ENCODE measurements at regions not wholly inside any gene's neighbourhood (a gene's known extent, or its start where the extent isn't known, plus 50 kb on each side); places are given as distances from the start of the nearest gene placed in this dataset.

DNA sequence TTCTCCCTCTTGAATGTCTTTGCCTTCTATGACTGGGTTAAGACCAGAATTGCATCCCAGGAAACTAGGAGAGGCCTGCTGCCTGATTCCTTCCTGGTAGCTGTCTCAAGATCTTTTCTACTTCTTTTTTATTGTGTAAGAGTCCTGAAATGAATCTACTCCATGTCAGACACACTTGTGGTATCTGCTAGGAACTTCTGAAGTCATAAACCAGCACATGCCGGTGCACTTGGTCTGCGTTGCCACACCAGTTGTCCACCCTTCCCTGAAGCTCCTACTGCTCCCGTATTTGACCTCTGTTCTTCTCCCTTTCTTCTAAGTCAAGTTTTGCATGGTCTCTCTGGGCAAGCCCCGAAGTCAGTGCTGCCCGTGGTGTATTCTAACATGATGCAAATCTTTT is 644.2 kb downstream of the ETS1 start:
- H3K27me3 ChIP-seq (ENCODE audit: insufficient read depth): no peaks in the 10 kb centered on the region
- Mint-ChIP-seq H3K9me3 (no peaks in the 10 kb centered on the region), H3K4me3 (no peak overlapping the region), H3K27me3 (ENCODE audit: insufficient read depth, low read depth, poor library complexity) (no peaks in the 10 kb centered on the region), H3K27ac (no peak overlapping the region), H3K36me3 (ENCODE audit: low read depth) (no peaks in the 10 kb centered on the region), H3K4me1 (no peaks in the 10 kb centered on the region)
- no peaks in the 10 kb centered on the region for H4K20me1 ChIP-seq (replicated peaks; ENCODE audit: insufficient read depth)
- TF ChIP-seq ZNF331 (CRISPR knock-in tag; IDR thresholded peaks at IDR 0.05; ENCODE audit: low read depth) (no peak), ZNF114 (CRISPR knock-in tag; IDR thresholded peaks at IDR 0.05) (no peak), NANOG (IDR thresholded peaks at IDR 0.05; ENCODE audit: borderline replicate concordance) (no peak), EZH2phosphoT487 (IDR thresholded peaks at IDR 0.05; ENCODE audit: unreplicated experiment) (no peak), EZH2 (IDR thresholded peaks at IDR 0.05; ENCODE audit: low read depth, unreplicated experiment) (no peak), POLR2AphosphoS5 (IDR thresholded peaks at IDR 0.05; ENCODE audit: low read depth) (no peak), JUNB (IDR thresholded peaks at IDR 0.05; ENCODE audit: unreplicated experiment) (no peak), ETS1 (IDR thresholded peaks at IDR 0.05) (no peak), REST (IDR thresholded peaks at IDR 0.05; ENCODE audit: unreplicated experiment) (no peak), STAT1 (IDR thresholded peaks at IDR 0.05; ENCODE audit: unreplicated experiment) (no peak), CREB1 (CRISPR knock-in tag; IDR thresholded peaks at IDR 0.05; ENCODE audit: low read depth) (no peak)
- TF ChIP-seq, protein P1, sequence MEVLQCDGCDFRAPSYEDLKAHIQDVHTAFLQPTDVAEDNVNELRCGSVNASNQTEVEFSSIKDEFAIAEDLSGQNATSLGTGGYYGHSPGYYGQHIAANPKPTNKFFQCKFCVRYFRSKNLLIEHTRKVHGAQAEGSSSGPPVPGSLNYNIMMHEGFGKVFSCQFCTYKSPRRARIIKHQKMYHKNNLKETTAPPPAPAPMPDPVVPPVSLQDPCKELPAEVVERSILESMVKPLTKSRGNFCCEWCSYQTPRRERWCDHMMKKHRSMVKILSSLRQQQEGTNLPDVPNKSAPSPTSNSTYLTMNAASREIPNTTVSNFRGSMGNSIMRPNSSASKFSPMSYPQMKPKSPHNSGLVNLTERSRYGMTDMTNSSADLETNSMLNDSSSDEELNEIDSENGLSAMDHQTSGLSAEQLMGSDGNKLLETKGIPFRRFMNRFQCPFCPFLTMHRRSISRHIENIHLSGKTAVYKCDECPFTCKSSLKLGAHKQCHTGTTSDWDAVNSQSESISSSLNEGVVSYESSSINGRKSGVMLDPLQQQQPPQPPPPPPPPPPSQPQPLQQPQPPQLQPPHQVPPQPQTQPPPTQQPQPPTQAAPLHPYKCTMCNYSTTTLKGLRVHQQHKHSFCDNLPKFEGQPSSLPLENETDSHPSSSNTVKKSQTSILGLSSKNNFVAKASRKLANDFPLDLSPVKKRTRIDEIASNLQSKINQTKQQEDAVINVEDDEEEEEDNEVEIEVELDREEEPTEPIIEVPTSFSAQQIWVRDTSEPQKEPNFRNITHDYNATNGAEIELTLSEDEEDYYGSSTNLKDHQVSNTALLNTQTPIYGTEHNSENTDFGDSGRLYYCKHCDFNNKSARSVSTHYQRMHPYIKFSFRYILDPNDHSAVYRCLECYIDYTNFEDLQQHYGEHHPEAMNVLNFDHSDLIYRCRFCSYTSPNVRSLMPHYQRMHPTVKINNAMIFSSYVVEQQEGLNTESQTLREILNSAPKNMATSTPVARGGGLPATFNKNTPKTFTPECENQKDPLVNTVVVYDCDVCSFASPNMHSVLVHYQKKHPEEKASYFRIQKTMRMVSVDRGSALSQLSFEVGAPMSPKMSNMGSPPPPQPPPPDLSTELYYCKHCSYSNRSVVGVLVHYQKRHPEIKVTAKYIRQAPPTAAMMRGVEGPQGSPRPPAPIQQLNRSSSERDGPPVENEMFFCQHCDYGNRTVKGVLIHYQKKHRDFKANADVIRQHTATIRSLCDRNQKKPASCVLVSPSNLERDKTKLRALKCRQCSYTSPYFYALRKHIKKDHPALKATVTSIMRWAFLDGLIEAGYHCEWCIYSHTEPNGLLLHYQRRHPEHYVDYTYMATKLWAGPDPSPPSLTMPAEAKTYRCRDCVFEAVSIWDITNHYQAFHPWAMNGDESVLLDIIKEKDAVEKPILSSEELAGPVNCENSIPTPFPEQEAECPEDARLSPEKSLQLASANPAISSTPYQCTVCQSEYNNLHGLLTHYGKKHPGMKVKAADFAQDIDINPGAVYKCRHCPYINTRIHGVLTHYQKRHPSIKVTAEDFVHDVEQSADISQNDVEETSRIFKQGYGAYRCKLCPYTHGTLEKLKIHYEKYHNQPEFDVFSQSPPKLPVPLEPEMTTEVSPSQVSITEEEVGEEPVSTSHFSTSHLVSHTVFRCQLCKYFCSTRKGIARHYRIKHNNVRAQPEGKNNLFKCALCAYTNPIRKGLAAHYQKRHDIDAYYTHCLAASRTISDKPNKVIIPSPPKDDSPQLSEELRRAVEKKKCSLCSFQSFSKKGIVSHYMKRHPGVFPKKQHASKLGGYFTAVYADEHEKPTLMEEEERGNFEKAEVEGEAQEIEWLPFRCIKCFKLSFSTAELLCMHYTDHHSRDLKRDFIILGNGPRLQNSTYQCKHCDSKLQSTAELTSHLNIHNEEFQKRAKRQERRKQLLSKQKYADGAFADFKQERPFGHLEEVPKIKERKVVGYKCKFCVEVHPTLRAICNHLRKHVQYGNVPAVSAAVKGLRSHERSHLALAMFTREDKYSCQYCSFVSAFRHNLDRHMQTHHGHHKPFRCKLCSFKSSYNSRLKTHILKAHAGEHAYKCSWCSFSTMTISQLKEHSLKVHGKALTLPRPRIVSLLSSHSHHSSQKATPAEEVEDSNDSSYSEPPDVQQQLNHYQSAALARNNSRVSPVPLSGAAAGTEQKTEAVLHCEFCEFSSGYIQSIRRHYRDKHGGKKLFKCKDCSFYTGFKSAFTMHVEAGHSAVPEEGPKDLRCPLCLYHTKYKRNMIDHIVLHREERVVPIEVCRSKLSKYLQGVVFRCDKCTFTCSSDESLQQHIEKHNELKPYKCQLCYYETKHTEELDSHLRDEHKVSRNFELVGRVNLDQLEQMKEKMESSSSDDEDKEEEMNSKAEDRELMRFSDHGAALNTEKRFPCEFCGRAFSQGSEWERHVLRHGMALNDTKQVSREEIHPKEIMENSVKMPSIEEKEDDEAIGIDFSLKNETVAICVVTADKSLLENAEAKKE (CRISPR knock-in tag; IDR thresholded peaks at IDR 0.05): no peak
- TF ChIP-seq, protein P2, sequence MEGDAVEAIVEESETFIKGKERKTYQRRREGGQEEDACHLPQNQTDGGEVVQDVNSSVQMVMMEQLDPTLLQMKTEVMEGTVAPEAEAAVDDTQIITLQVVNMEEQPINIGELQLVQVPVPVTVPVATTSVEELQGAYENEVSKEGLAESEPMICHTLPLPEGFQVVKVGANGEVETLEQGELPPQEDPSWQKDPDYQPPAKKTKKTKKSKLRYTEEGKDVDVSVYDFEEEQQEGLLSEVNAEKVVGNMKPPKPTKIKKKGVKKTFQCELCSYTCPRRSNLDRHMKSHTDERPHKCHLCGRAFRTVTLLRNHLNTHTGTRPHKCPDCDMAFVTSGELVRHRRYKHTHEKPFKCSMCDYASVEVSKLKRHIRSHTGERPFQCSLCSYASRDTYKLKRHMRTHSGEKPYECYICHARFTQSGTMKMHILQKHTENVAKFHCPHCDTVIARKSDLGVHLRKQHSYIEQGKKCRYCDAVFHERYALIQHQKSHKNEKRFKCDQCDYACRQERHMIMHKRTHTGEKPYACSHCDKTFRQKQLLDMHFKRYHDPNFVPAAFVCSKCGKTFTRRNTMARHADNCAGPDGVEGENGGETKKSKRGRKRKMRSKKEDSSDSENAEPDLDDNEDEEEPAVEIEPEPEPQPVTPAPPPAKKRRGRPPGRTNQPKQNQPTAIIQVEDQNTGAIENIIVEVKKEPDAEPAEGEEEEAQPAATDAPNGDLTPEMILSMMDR (conservative IDR thresholded peaks at IDR 0.05; ENCODE audit: low read depth in 2 of 2): no peak
- no peak overlapping the region for H3K4me3 ChIP-seq
- no peaks in the 10 kb centered on the region for H3K36me3 ChIP-seq (ENCODE audit: insufficient read depth)
- DNase-seq (ENCODE audit: low spot score) (no peak), ATAC-seq (no peak)
- H3K79me2 ChIP-seq (replicated peaks; ENCODE audit: insufficient read depth): no peaks in the 10 kb centered on the region
- no peaks in the 10 kb centered on the region for H3F3A ChIP-seq (replicated peaks; ENCODE audit: low read depth)
- no peak overlapping the region for H3K4me2 ChIP-seq
- H3K4me1 ChIP-seq (ENCODE audit: insufficient read depth): no peaks in the 10 kb centered on the region
- no peak overlapping the region for H3K27ac ChIP-seq (ENCODE audit: low read depth)
- H2AFZ ChIP-seq: no peak overlapping the region
- peaks cover 5% of the 10 kb centered on the region; the same call in 1 of the 2 replicates for H3K9me2 ChIP-seq (ENCODE audit: insufficient read depth)

Data from GM23338 (cell line).